Upper lobe of left lung (tissue), 4 donors: ENCODE measurements at regions not wholly inside any gene's neighbourhood (a gene's known extent, or its start where the extent isn't known, plus 50 kb on each side); places are given as distances from the start of the nearest gene placed in this dataset.

Source experiments
- CTCF ChIP-seq, 6 experiments: fragments of 450-650 bp in 4 of 6; fragments of 200-600 bp in 2 of 6; sonication (generic) in 2 of 6; IDR thresholded peaks; one replicate each; pipeline ENCODE4 v1.5.1; 2016 to 2019; ENCODE audit warnings: antibody characterized with exemption in 6 of 6
- EP300 ChIP-seq, 4 donors: sonication (generic); formaldehyde crosslinking; IDR thresholded peaks; one replicate each; pipeline ENCODE4 v1.5.1; 2017; ENCODE audit warnings: antibody characterized with exemption in 4 of 4, control low read depth in 2 of 4
- POLR2A ChIP-seq, 4 donors: fragments of 450-650 bp; IDR thresholded peaks; one replicate each; pipeline ENCODE4 v1.5.1; 2016 to 2017; ENCODE audit warnings: antibody characterized with exemption in 4 of 4, mild to moderate bottlenecking in 2 of 4
- POLR2AphosphoS5 ChIP-seq, 2 donors: sonication (generic); formaldehyde crosslinking; IDR thresholded peaks; one replicate each; pipeline ENCODE4 v1.5.1; 2017; ENCODE audit warnings: antibody characterized with exemption in 2 of 2

GRCh38 chr6:148200293-148200692 lies 142.3 kb upstream of the SASH1 start:
- TF ChIP-seq CTCF (IDR thresholded peaks at IDR 0.05) (no peak), POLR2A (IDR thresholded peaks at IDR 0.05) (no peak), POLR2AphosphoS5 (IDR thresholded peaks at IDR 0.05) (no peak), EP300 (IDR thresholded peaks at IDR 0.05) (no peak)
